Kasumi-1 (cell line): ENCODE measurements at regions not wholly inside any gene's neighbourhood (a gene's known extent, or its start where the extent isn't known, plus 50 kb on each side); places are given as distances from the start of the nearest gene placed in this dataset.

Source experiments
- DNase-seq, 2 experiments: peaks; one replicate each; lab custom pipeline; 2025; lab: John Stamatoyannopoulos, UW

- DNase-seq, result no peak
Observed at GRCh38 chr17:70875729-70876310, 706.5 kb downstream of the KCNJ2 start.

- DNase-seq, result no peak
Observed at GRCh38 chr17:70878879-70879278, 709.5 kb downstream of the KCNJ2 start.

- DNase-seq, result no peak
Observed at GRCh38 chr17:70879401-70879800, 710.1 kb downstream of the KCNJ2 start.

GRCh38 chr17:70881093-70881492 lies 711.8 kb downstream of the KCNJ2 start:
- DNase-seq, result no peak

- DNase-seq, result no peak
Observed at GRCh38 chr17:70882504-70882903, 713.2 kb downstream of the KCNJ2 start.

- DNase-seq, result no peak
Observed at GRCh38 chr17:70886648-70887047, 717.3 kb downstream of the KCNJ2 start.

- no peak for DNase-seq
Observed at GRCh38 chr17:70888324-70888723, 719.0 kb downstream of the KCNJ2 start.

- no peak for DNase-seq
Observed at GRCh38 chr17:70891306-70891705, 722.0 kb downstream of the KCNJ2 start.

- DNase-seq, result no peak
Observed at GRCh38 chr17:70892527-70892926, 723.2 kb downstream of the KCNJ2 start.

- no peak for DNase-seq
Observed at GRCh38 chr17:70896843-70897242, 727.5 kb downstream of the KCNJ2 start.

- no peak for DNase-seq
Observed at GRCh38 chr17:70897446-70897845, 728.1 kb downstream of the KCNJ2 start.

- DNase-seq, result no peak
Observed at GRCh38 chr17:70901870-70902269, 732.5 kb downstream of the KCNJ2 start.

- DNase-seq, result no peak
Observed at GRCh38 chr17:70905796-70906195, 736.5 kb downstream of the KCNJ2 start.

- no peak for DNase-seq
Observed at GRCh38 chr17:70906808-70907207, 737.5 kb downstream of the KCNJ2 start.

- DNase-seq, result no peak
Observed at GRCh38 chr17:70912716-70913485, 743.6 kb downstream of the KCNJ2 start.

GRCh38 chr17:70916469-70916868 lies 747.1 kb downstream of the KCNJ2 start:
- DNase-seq, result no peak

- no peak for DNase-seq
Observed at GRCh38 chr17:70919241-70919640, 749.9 kb downstream of the KCNJ2 start.

GRCh38 chr17:70920416-70920815 lies 751.1 kb downstream of the KCNJ2 start:
- DNase-seq, result no peak

GRCh38 chr17:70922268-70922667 lies 752.9 kb downstream of the KCNJ2 start:
- no peak for DNase-seq

- no peak for DNase-seq
Observed at GRCh38 chr17:70924776-70925175, 755.4 kb downstream of the KCNJ2 start.

GRCh38 chr17:70929226-70929625 lies 759.9 kb downstream of the KCNJ2 start:
- DNase-seq, result no peak

GRCh38 chr17:70934231-70934630 lies 764.9 kb downstream of the KCNJ2 start:
- DNase-seq, result no peak

- DNase-seq, result no peak
Observed at GRCh38 chr17:70934835-70935234, 765.5 kb downstream of the KCNJ2 start.

GRCh38 chr17:70936724-70937123 lies 767.4 kb downstream of the KCNJ2 start:
- DNase-seq, result no peak
